ENCODE measurements at regions not wholly inside any gene's neighbourhood (a gene's known extent, or its start where the extent isn't known, plus 50 kb on each side); places are given as distances from the start of the nearest gene placed in this dataset.

DNA sequence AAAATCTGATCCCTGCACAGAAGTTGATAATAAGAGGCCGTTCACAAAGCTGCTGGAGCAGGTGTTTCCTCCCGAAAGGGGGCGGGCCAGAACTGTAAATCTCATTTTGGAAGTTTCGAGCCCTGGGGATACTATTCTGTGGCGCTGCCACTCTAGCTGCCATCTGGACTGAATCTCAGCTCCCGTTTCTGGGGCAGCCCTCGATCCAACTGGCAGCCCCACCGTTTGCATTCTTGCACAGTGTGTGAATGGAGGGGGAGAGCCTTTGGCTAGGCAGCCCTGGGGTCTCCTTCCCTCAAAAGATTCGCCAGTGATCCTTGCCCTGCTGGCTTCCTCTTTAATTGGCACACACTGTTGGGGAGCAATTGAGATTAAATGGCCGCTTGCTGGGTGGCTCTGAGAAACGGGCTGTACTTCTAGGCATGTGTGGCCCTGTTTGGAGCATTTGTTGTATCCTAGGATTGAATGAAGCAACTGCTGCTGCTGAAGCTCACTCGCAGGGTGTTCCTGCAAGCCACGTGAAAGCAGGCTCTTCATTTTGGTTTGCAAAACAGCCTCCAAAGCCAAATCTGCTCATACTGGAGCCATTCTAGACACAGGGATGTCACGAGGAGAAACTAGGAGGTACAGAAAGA is 57.2 kb upstream of the TOPAZ1 start:
- no peaks in the 10 kb centered on the region for H3K4me1 ChIP-seq (ENCODE audit: control insufficient read depth, extremely low read depth, insufficient read depth, low read length)
- DNase-seq (ENCODE audit: low read depth in 2 of 2), result no peak
- H3K79me2 ChIP-seq (ENCODE audit: control insufficient read depth, insufficient read depth, low read length), result no peaks in the 10 kb centered on the region
- H2AFZ ChIP-seq (ENCODE audit: low read length), result no peak overlapping the region
- TF ChIP-seq EZH2 (IDR thresholded peaks at IDR 0.05; ENCODE audit: low read length, missing control alignments) (no peak), CTCF (conservative IDR thresholded peaks at IDR 0.05 in 1 of 2, IDR thresholded peaks at IDR 0.05 in 1 of 2; ENCODE audit: low read depth in 1 of 2, low read length in 2 of 2) (no peak)
- no peak overlapping the region for H3K4me2 ChIP-seq (ENCODE audit: extremely low read depth, insufficient read depth, low read length)
- no peak overlapping the region for H3K4me3 ChIP-seq (replicated peaks in 1 of 4; ENCODE audit: control extremely low read depth in 1 of 4, insufficient read depth in 1 of 4, low read depth in 3 of 4, low read length in 4 of 4)
- H3K27ac ChIP-seq (ENCODE audit: insufficient read depth, low read length), result no peak overlapping the region
- no peaks in the 10 kb centered on the region for H4K20me1 ChIP-seq (ENCODE audit: control insufficient read depth, extremely low read depth, insufficient read depth, low read length)
- H3K9me3 ChIP-seq (ENCODE audit: control insufficient read depth, insufficient read depth, low read depth, low read length), result no peaks in the 10 kb centered on the region
- no peaks in the 10 kb centered on the region for H3K36me3 ChIP-seq (ENCODE audit: control insufficient read depth, insufficient read depth, low read length)
- no peak overlapping the region for H3K9ac ChIP-seq (ENCODE audit: insufficient read depth, low read length)
- peaks cover 12% of the 10 kb centered on the region for H3K27me3 ChIP-seq (ENCODE audit: control insufficient read depth, insufficient read depth, low read length)

DNA sequence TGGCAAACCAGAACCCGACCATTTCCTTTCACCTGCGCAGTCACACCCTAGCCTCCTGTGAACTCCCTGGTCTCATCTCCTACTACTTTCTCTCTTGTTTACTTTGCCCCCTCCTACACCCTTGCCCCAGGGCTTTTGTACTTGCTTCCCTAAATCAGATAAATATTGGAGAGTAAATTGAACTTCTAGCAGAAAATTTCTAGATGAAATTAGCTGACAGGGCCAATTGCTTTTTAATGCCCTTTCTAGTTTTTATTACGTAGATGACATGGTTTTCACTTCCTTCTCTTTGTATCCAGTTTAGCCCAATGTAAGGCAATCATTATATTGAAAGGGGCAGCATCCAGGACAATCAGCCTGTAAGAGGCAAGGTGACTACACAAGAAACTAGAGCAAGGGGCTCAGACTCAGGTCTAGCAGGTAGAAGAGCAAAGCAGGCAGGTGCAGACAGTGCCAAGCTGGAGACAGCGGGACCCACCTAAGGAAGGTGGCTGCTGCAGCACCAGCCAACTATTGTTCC is 56.2 kb upstream of the TOPAZ1 start:
- peaks cover 12% of the 10 kb centered on the region for H3K27me3 ChIP-seq (ENCODE audit: control insufficient read depth, insufficient read depth, low read length)
- no peak overlapping the region for H3K27ac ChIP-seq (ENCODE audit: insufficient read depth, low read length)
- no peak overlapping the region for H3K4me2 ChIP-seq (ENCODE audit: extremely low read depth, insufficient read depth, low read length)
- no peak overlapping the region for H3K9ac ChIP-seq (ENCODE audit: insufficient read depth, low read length)
- H2AFZ ChIP-seq (ENCODE audit: low read length), result no peak overlapping the region
- no peaks in the 10 kb centered on the region for H4K20me1 ChIP-seq (ENCODE audit: control insufficient read depth, extremely low read depth, insufficient read depth, low read length)
- no peaks in the 10 kb centered on the region for H3K9me3 ChIP-seq (ENCODE audit: control insufficient read depth, insufficient read depth, low read depth, low read length)
- H3K4me1 ChIP-seq (ENCODE audit: control insufficient read depth, extremely low read depth, insufficient read depth, low read length), result no peaks in the 10 kb centered on the region
- no peaks in the 10 kb centered on the region for H3K79me2 ChIP-seq (ENCODE audit: control insufficient read depth, insufficient read depth, low read length)
- no peak for TF ChIP-seq CTCF (conservative IDR thresholded peaks at IDR 0.05 in 1 of 2, IDR thresholded peaks at IDR 0.05 in 1 of 2; ENCODE audit: low read depth in 1 of 2, low read length in 2 of 2)
- TF ChIP-seq EZH2 (IDR thresholded peaks at IDR 0.05; ENCODE audit: low read length, missing control alignments), result no peak
- no peak overlapping the region for H3K4me3 ChIP-seq (replicated peaks in 1 of 4; ENCODE audit: control extremely low read depth in 1 of 4, insufficient read depth in 1 of 4, low read depth in 3 of 4, low read length in 4 of 4)
- H3K36me3 ChIP-seq (ENCODE audit: control insufficient read depth, insufficient read depth, low read length), result no peaks in the 10 kb centered on the region
- no peak for DNase-seq (ENCODE audit: low read depth in 2 of 2)

DNA sequence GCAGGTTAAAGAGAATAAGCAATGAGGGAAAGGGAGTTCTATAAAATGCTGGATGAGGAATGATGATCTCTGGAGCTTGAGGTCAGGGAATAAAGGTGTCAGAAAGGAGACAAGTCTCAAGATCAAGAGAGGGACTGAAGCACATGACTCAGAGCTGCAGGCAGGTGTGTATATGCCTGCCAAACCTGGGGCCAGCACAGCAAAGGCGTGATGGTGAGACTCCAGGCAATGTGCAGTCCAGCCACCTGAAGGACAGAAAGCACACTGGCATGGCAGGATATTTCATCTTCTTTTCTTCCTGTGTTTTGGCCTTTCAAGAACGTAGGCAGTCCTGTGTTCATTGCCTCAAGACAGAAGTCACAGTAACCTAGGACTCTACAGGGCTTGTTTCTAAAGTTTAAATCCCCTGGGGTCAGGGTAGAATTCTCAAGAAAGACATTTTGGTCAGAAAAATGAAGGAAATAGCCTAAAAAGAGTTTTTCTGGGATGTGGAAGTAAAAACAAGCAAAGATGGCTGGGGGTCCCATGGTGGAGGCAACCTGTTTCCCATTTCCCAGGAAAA is 55.5 kb upstream of the TOPAZ1 start:
- TF ChIP-seq CTCF (conservative IDR thresholded peaks at IDR 0.05 in 1 of 2, IDR thresholded peaks at IDR 0.05 in 1 of 2; ENCODE audit: low read depth in 1 of 2, low read length in 2 of 2), result no peak
- no peak for TF ChIP-seq EZH2 (IDR thresholded peaks at IDR 0.05; ENCODE audit: low read length, missing control alignments)
- H3K9ac ChIP-seq (ENCODE audit: insufficient read depth, low read length), result no peak overlapping the region
- no peaks in the 10 kb centered on the region for H3K79me2 ChIP-seq (ENCODE audit: control insufficient read depth, insufficient read depth, low read length)
- no peaks in the 10 kb centered on the region for H3K36me3 ChIP-seq (ENCODE audit: control insufficient read depth, insufficient read depth, low read length)
- no peak for DNase-seq (ENCODE audit: low read depth in 2 of 2)
- peaks cover 12% of the 10 kb centered on the region for H3K27me3 ChIP-seq (ENCODE audit: control insufficient read depth, insufficient read depth, low read length)
- H3K4me1 ChIP-seq (ENCODE audit: control insufficient read depth, extremely low read depth, insufficient read depth, low read length), result no peaks in the 10 kb centered on the region
- H4K20me1 ChIP-seq (ENCODE audit: control insufficient read depth, extremely low read depth, insufficient read depth, low read length), result no peaks in the 10 kb centered on the region
- H3K4me2 ChIP-seq (ENCODE audit: extremely low read depth, insufficient read depth, low read length), result no peak overlapping the region
- no peak overlapping the region for H2AFZ ChIP-seq (ENCODE audit: low read length)
- H3K4me3 ChIP-seq (replicated peaks in 1 of 4; ENCODE audit: control extremely low read depth in 1 of 4, insufficient read depth in 1 of 4, low read depth in 3 of 4, low read length in 4 of 4), result no peak overlapping the region
- H3K9me3 ChIP-seq (ENCODE audit: control insufficient read depth, insufficient read depth, low read depth, low read length), result no peaks in the 10 kb centered on the region
- H3K27ac ChIP-seq (ENCODE audit: insufficient read depth, low read length), result no peak overlapping the region

All from fibroblast of lung (primary cell).